ENCODE measurements at regions not wholly inside any gene's neighbourhood (a gene's known extent, or its start where the extent isn't known, plus 50 kb on each side); places are given as distances from the start of the nearest gene placed in this dataset.
"Not testable (repeated sequence)": the region's sequence is repeated elsewhere in the genome, so short reads cannot be mapped to it uniquely, and the experiment has no call there.

GRCh38 chr13:63337921-63338320, 1922.3 kb upstream of the PCDH20 start:
- no peak for DNase-seq (ENCODE audit: low read depth)

GRCh38 chr13:63337041-63337440, 1921.4 kb upstream of the PCDH20 start:
- no peak for DNase-seq (ENCODE audit: low read depth)

GRCh38 chr13:63336549-63336948, 1920.9 kb upstream of the PCDH20 start:
- no peak for DNase-seq (ENCODE audit: low read depth)

- no peak for DNase-seq (ENCODE audit: low read depth)
Observed at GRCh38 chr13:63327584-63327983, 1911.9 kb upstream of the PCDH20 start.

GRCh38 chr13:63323441-63323840, 1907.8 kb upstream of the PCDH20 start:
- no peak for DNase-seq (ENCODE audit: low read depth)

- no peak for DNase-seq (ENCODE audit: low read depth)
Observed at GRCh38 chr13:63311587-63311986, 1895.9 kb upstream of the PCDH20 start.

- no peak for DNase-seq (ENCODE audit: low read depth)
Observed at GRCh38 chr13:63308549-63309165, 1893.0 kb upstream of the PCDH20 start.

GRCh38 chr13:63307228-63307627, 1891.6 kb upstream of the PCDH20 start:
- DNase-seq (ENCODE audit: low read depth) = peak; percentile 20

GRCh38 chr13:63305641-63306133, 1890.0 kb upstream of the PCDH20 start:
- no peak for DNase-seq (ENCODE audit: low read depth)

GRCh38 chr13:63304497-63304896, 1888.8 kb upstream of the PCDH20 start:
- DNase-seq (ENCODE audit: low read depth) = no peak

- peak; percentile 72 for DNase-seq (ENCODE audit: low read depth)
Observed at GRCh38 chr13:63299866-63300394, 1884.3 kb upstream of the PCDH20 start.

GRCh38 chr13:63297163-63297562, 1881.5 kb upstream of the PCDH20 start:
- no peak for DNase-seq (ENCODE audit: low read depth)

- no peak for DNase-seq (ENCODE audit: low read depth)
Observed at GRCh38 chr13:63291701-63292100, 1876.1 kb upstream of the PCDH20 start.

GRCh38 chr13:63288576-63288975, 1872.9 kb upstream of the PCDH20 start:
- DNase-seq (ENCODE audit: low read depth) = peak; percentile 75

- peak; percentile 60 for DNase-seq (ENCODE audit: low read depth)
Observed at GRCh38 chr13:63287926-63288325, 1872.3 kb upstream of the PCDH20 start.

GRCh38 chr13:63285426-63285825, 1869.8 kb upstream of the PCDH20 start:
- no peak for DNase-seq (ENCODE audit: low read depth)

- peak; percentile 5 for DNase-seq (ENCODE audit: low read depth)
Observed at GRCh38 chr13:63279136-63279535, 1863.5 kb upstream of the PCDH20 start.

GRCh38 chr13:63274772-63275171, 1859.1 kb upstream of the PCDH20 start:
- DNase-seq (ENCODE audit: low read depth) = no peak

- no peak for DNase-seq (ENCODE audit: low read depth)
Observed at GRCh38 chr13:63249411-63250187, 1834.0 kb upstream of the PCDH20 start.

- DNase-seq (ENCODE audit: low read depth) = not testable (repeated sequence)
Observed at GRCh38 chr13:63236667-63237396, 1821.2 kb upstream of the PCDH20 start.

- DNase-seq (ENCODE audit: low read depth) = not testable (repeated sequence)
Observed at GRCh38 chr13:63218596-63218995, 1802.9 kb upstream of the PCDH20 start.

- peak; percentile 75 for DNase-seq (ENCODE audit: low read depth)
Observed at GRCh38 chr13:63209330-63210017, 1793.8 kb upstream of the PCDH20 start.

Measured in iris pigment epithelial cell (primary cell).